ENCODE measurements at regions not wholly inside any gene's neighbourhood (a gene's known extent, or its start where the extent isn't known, plus 50 kb on each side); places are given as distances from the start of the nearest gene placed in this dataset.
"Not testable (repeated sequence)": the region's sequence is repeated elsewhere in the genome, so short reads cannot be mapped to it uniquely, and the experiment has no call there.

DNA sequence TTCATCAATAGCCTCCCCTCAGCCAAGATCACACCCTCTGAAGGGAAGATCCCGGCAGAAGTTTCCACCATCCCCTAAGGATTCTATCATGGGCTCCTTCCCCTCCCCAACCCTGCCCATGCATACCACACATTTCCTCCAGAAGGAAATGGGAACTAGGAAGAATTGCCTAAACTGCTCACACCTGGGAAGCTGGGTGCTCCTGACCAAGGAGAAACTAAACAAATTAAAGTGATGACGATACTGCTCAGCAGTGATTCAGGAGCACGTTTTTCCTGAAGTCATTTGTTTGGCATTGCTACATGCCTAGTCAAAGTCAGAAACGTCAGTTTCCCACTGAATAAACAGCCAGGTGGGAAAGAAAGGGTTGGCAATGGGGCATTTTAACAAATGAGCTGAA is 136.1 kb upstream of the CDYL start:
- Histone ChIP-seq H3K4me1 (ENCODE audit: control insufficient read depth in 1 of 2, insufficient read depth in 2 of 2, low read length in 2 of 2) (no peaks in the 10 kb centered on the region), H3K9ac (ENCODE audit: low read depth in 1 of 2, low read length in 2 of 2) (no peak overlapping the region), H3K27ac (ENCODE audit: low read depth, low read length) (no peak overlapping the region), H3K27me3 (ENCODE audit: control insufficient read depth in 1 of 2, insufficient read depth in 2 of 2, low read length in 2 of 2) (no peaks in the 10 kb centered on the region), H3K4me3 (ENCODE audit: low read depth in 1 of 2, low read length in 2 of 2) (no peak overlapping the region), H3K36me3 (ENCODE audit: control insufficient read depth in 1 of 2, insufficient read depth in 2 of 2, low read length in 2 of 2) (no peaks in the 10 kb centered on the region), H3K9me3 (ENCODE audit: control insufficient read depth in 1 of 2, low read length in 2 of 2) (no peaks in the 10 kb centered on the region)

DNA sequence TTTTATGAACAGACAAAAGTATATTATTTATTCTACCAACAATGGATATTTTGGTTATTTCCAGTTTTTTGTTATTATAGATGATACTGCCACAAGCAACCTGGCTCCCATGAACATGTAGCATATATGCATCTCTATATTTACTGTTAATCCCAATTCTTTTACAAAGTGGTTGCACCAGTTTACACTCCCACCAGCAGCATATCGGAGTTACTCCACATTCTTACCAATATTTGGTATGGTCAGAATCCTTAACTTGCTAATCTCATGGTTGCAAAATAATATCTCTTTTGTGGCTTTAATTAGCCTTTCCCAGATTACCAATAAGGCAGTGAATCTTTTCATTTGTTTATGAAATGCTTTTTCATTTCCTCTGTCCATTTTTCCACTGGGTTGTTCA is 137.6 kb upstream of the CDYL start:
- no peak overlapping the region for H3K9ac ChIP-seq (ENCODE audit: low read depth in 1 of 2, low read length in 2 of 2)
- H3K36me3 ChIP-seq (ENCODE audit: control insufficient read depth in 1 of 2, insufficient read depth in 2 of 2, low read length in 2 of 2) = no peaks in the 10 kb centered on the region
- H3K4me1 ChIP-seq (ENCODE audit: control insufficient read depth in 1 of 2, insufficient read depth in 2 of 2, low read length in 2 of 2) = no peaks in the 10 kb centered on the region
- no peaks in the 10 kb centered on the region for H3K27me3 ChIP-seq (ENCODE audit: control insufficient read depth in 1 of 2, insufficient read depth in 2 of 2, low read length in 2 of 2)
- no peak overlapping the region for H3K27ac ChIP-seq (ENCODE audit: low read depth, low read length)
- H3K4me3 ChIP-seq (ENCODE audit: low read depth in 1 of 2, low read length in 2 of 2) = no peak overlapping the region
- H3K9me3 ChIP-seq (ENCODE audit: control insufficient read depth in 1 of 2, low read length in 2 of 2) = no peaks in the 10 kb centered on the region

- no peak overlapping the region for H3K9ac ChIP-seq (ENCODE audit: low read depth in 1 of 2, low read length in 2 of 2)
- no peaks in the 10 kb centered on the region for H3K4me1 ChIP-seq (ENCODE audit: control insufficient read depth in 1 of 2, insufficient read depth in 2 of 2, low read length in 2 of 2)
- H3K4me3 ChIP-seq (ENCODE audit: low read depth in 1 of 2, low read length in 2 of 2) = no peak overlapping the region
- no peaks in the 10 kb centered on the region for H3K27me3 ChIP-seq (ENCODE audit: control insufficient read depth in 1 of 2, insufficient read depth in 2 of 2, low read length in 2 of 2)
- H3K36me3 ChIP-seq (ENCODE audit: control insufficient read depth in 1 of 2, insufficient read depth in 2 of 2, low read length in 2 of 2) = no peaks in the 10 kb centered on the region
- H3K27ac ChIP-seq (ENCODE audit: low read depth, low read length) = no peak overlapping the region
- no peaks in the 10 kb centered on the region for H3K9me3 ChIP-seq (ENCODE audit: control insufficient read depth in 1 of 2, low read length in 2 of 2)
Observed at GRCh38 chr6:4637691-4638433, 138.3 kb upstream of the CDYL start.

DNA sequence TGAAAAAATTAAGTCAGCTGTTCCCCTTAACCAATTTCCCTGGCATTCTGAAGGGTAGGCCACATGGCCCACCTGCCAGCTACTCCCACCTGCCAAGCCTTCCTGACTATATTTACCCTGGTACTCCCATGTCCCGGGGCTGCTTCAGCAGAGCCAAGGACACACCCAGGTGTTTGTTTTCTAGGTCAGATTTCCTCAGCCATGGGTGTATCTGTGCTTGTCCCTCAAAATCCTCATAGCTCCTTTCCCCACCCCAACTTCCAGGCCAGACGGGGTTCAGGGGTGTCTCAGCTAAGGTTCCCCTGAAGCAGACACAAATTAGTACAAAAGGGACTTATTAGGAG is 139.4 kb upstream of the CDYL start:
- no peaks in the 10 kb centered on the region for H3K4me1 ChIP-seq (ENCODE audit: control insufficient read depth in 1 of 2, insufficient read depth in 2 of 2, low read length in 2 of 2)
- H3K27me3 ChIP-seq (ENCODE audit: control insufficient read depth in 1 of 2, insufficient read depth in 2 of 2, low read length in 2 of 2) = no peaks in the 10 kb centered on the region
- H3K9ac ChIP-seq (ENCODE audit: low read depth in 1 of 2, low read length in 2 of 2) = no peak overlapping the region
- no peaks in the 10 kb centered on the region for H3K9me3 ChIP-seq (ENCODE audit: control insufficient read depth in 1 of 2, low read length in 2 of 2)
- H3K27ac ChIP-seq (ENCODE audit: low read depth, low read length) = no peak overlapping the region
- H3K36me3 ChIP-seq (ENCODE audit: control insufficient read depth in 1 of 2, insufficient read depth in 2 of 2, low read length in 2 of 2) = no peaks in the 10 kb centered on the region
- no peak overlapping the region for H3K4me3 ChIP-seq (ENCODE audit: low read depth in 1 of 2, low read length in 2 of 2)

DNA sequence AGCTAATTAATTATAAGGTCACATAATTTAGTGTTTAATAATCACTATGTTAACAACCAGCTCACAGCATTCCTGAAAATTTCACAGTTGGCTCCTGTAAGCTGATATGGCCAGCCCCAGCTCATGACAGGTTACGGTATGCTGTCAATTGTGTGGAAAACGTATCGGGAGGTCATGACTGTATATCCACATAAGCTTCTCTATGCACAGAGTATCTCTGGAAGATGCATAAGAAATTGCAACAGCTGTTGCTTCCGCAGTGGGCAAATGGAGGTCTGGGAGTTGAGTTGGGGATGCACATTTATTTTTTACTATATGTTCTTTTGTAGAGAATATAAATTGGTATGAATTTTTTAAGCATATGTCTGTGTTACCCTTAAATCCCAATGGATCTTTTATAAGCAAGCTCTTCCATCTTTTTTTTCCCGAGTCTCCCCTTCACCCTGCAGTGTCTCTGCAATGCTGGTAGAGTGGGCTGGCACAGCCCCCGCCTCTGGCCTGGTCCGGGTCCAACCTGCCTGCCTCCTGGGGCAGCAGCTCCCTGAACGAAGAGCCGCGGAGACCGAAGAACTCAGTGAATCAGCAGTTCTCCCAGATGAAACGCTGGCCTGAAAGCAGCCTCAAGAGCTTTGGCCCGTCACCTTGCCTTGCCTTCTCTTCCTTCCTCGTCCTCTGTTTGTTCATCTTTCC is 139.9 kb upstream of the CDYL start:
- Histone ChIP-seq H3K27me3 (ENCODE audit: control insufficient read depth in 1 of 2, insufficient read depth in 2 of 2, low read length in 2 of 2) (no peaks in the 10 kb centered on the region), H3K9me3 (ENCODE audit: control insufficient read depth in 1 of 2, low read length in 2 of 2) (no peaks in the 10 kb centered on the region), H3K4me3 (ENCODE audit: low read depth in 1 of 2, low read length in 2 of 2) (no peak overlapping the region), H3K27ac (ENCODE audit: low read depth, low read length) (no peak overlapping the region), H3K9ac (ENCODE audit: low read depth in 1 of 2, low read length in 2 of 2) (no peak overlapping the region), H3K4me1 (ENCODE audit: control insufficient read depth in 1 of 2, insufficient read depth in 2 of 2, low read length in 2 of 2) (no peaks in the 10 kb centered on the region), H3K36me3 (ENCODE audit: control insufficient read depth in 1 of 2, insufficient read depth in 2 of 2, low read length in 2 of 2) (no peaks in the 10 kb centered on the region)

DNA sequence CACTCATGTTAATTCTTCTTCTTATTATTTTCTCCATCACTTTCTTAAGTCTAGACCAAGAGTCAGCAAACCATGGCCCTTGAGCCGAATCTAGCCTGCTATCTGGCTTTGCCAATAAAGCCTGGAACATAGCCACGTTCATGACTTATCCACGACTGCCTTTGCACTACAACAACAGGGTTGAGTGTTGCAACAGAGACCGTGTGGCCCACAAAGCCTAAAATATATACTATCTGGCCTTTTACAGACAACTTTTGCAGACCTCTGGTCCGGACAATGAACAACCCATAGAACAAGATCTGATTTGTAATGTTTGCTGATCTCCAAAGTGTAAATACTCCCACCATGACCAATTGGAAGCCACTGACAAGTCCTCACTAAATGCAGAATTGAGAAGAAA is 140.5 kb upstream of the CDYL start:
- Histone ChIP-seq H3K4me3 (ENCODE audit: low read depth in 1 of 2, low read length in 2 of 2) (no peak overlapping the region), H3K9ac (ENCODE audit: low read depth in 1 of 2, low read length in 2 of 2) (no peak overlapping the region), H3K4me1 (ENCODE audit: control insufficient read depth in 1 of 2, insufficient read depth in 2 of 2, low read length in 2 of 2) (no peaks in the 10 kb centered on the region), H3K36me3 (ENCODE audit: control insufficient read depth in 1 of 2, insufficient read depth in 2 of 2, low read length in 2 of 2) (no peaks in the 10 kb centered on the region), H3K9me3 (ENCODE audit: control insufficient read depth in 1 of 2, low read length in 2 of 2) (peaks cover 0 to 2% of the 10 kb centered on the region in 2 donors), H3K27me3 (ENCODE audit: control insufficient read depth in 1 of 2, insufficient read depth in 2 of 2, low read length in 2 of 2) (no peaks in the 10 kb centered on the region), H3K27ac (ENCODE audit: low read depth, low read length) (no peak overlapping the region)

DNA sequence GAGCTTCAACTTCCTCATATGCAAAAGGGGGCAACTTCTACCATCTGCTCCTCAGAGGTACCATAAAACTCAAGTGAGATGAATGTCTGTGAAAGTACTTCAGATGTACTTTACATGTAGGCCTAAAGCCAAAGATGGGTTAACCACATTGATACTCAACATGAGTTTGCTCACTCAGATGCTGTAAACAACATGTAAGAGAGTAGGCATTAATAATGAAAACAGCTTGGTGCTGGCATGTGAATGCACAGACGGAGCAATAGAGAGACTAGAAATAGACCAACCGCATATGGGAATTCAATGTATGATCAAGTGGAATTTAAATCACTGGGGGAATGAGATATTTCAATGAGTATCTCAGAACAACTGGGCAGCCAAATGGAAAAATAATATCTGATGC is 143.8 kb upstream of the CDYL start:
- Histone ChIP-seq H3K27ac (ENCODE audit: low read depth, low read length) (no peak overlapping the region), H3K27me3 (ENCODE audit: control insufficient read depth in 1 of 2, insufficient read depth in 2 of 2, low read length in 2 of 2) (no peaks in the 10 kb centered on the region), H3K36me3 (ENCODE audit: control insufficient read depth in 1 of 2, insufficient read depth in 2 of 2, low read length in 2 of 2) (no peaks in the 10 kb centered on the region), H3K9me3 (ENCODE audit: control insufficient read depth in 1 of 2, low read length in 2 of 2) (peaks cover 9 to 17% of the 10 kb centered on the region in 2 donors), H3K9ac (ENCODE audit: low read depth in 1 of 2, low read length in 2 of 2) (no peak overlapping the region), H3K4me1 (ENCODE audit: control insufficient read depth in 1 of 2, insufficient read depth in 2 of 2, low read length in 2 of 2) (no peaks in the 10 kb centered on the region), H3K4me3 (ENCODE audit: low read depth in 1 of 2, low read length in 2 of 2) (no peak overlapping the region)

GRCh38 chr6:4629789-4630188 is 146.4 kb upstream of the CDYL start:
- not testable (repeated sequence) for H3K9ac ChIP-seq (ENCODE audit: low read depth in 1 of 2, low read length in 2 of 2); H3K4me3 ChIP-seq (ENCODE audit: low read depth in 1 of 2, low read length in 2 of 2); H3K27me3 ChIP-seq (ENCODE audit: control insufficient read depth in 1 of 2, insufficient read depth in 2 of 2, low read length in 2 of 2); H3K27ac ChIP-seq (ENCODE audit: low read depth, low read length); H3K4me1 ChIP-seq (ENCODE audit: control insufficient read depth in 1 of 2, insufficient read depth in 2 of 2, low read length in 2 of 2); H3K36me3 ChIP-seq (ENCODE audit: control insufficient read depth in 1 of 2, insufficient read depth in 2 of 2, low read length in 2 of 2)
- H3K9me3 ChIP-seq (ENCODE audit: control insufficient read depth in 1 of 2, low read length in 2 of 2) = peaks cover 9 to 17% of the 10 kb centered on the region in 2 donors

DNA sequence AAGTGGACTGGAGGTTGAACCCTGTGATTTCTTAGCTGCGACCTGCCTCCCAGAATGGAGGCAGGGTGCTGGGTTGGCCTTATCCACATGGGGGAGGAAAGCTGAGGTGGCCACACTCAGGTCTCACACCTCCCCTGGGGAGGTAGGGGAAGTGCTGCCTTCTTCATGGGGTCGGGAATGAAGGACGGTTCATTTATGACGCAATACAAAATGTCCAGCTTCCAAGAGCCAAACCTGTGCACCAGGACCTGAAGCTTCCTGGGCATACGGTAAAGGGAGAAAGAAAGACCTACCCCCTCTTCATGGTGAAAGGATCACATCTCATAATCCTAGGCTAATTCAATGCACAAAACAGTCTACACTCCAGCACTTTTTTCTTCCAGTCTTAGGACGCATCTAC is 150.6 kb upstream of the CDYL start:
- H3K9ac ChIP-seq (ENCODE audit: low read depth in 1 of 2, low read length in 2 of 2) = no peak overlapping the region
- no peaks in the 10 kb centered on the region for H3K36me3 ChIP-seq (ENCODE audit: control insufficient read depth in 1 of 2, insufficient read depth in 2 of 2, low read length in 2 of 2)
- H3K4me3 ChIP-seq (ENCODE audit: low read depth in 1 of 2, low read length in 2 of 2) = no peak overlapping the region
- no peaks in the 10 kb centered on the region for H3K27me3 ChIP-seq (ENCODE audit: control insufficient read depth in 1 of 2, insufficient read depth in 2 of 2, low read length in 2 of 2)
- no peak overlapping the region for H3K27ac ChIP-seq (ENCODE audit: low read depth, low read length)
- H3K4me1 ChIP-seq (ENCODE audit: control insufficient read depth in 1 of 2, insufficient read depth in 2 of 2, low read length in 2 of 2) = no peaks in the 10 kb centered on the region
- peaks cover 7 to 17% of the 10 kb centered on the region in 2 donors for H3K9me3 ChIP-seq (ENCODE audit: control insufficient read depth in 1 of 2, low read length in 2 of 2)

DNA sequence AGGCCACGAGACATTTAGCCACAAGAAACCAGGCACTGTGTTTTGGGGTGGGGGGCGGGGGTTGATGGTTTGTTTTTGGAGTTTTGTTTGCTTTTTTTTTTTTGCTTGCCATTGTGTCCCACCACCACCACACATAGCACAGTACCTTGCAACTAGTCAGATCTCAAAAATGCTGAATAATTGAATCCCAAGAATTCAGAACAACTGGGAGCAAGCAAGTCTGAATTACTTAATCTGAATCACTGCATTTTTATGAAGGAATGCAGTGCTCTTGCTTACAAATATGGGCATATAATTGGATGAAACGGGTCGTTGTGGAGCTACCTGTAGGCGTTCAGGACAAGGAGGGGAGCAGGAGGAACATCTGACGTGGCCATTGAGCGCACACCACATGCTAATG is 151.5 kb upstream of the CDYL start:
- no peaks in the 10 kb centered on the region for H3K36me3 ChIP-seq (ENCODE audit: control insufficient read depth in 1 of 2, insufficient read depth in 2 of 2, low read length in 2 of 2)
- H3K4me1 ChIP-seq (ENCODE audit: control insufficient read depth in 1 of 2, insufficient read depth in 2 of 2, low read length in 2 of 2) = no peaks in the 10 kb centered on the region
- H3K27ac ChIP-seq (ENCODE audit: low read depth, low read length) = no peak overlapping the region

More for the DNA sequence above, 151.5 kb upstream of the CDYL start:
- Histone ChIP-seq H3K4me3 (ENCODE audit: low read depth in 1 of 2, low read length in 2 of 2) (no peak overlapping the region), H3K9me3 (ENCODE audit: control insufficient read depth in 1 of 2, low read length in 2 of 2) (peaks cover 5 to 14% of the 10 kb centered on the region in 2 donors), H3K9ac (ENCODE audit: low read depth in 1 of 2, low read length in 2 of 2) (no peak overlapping the region), H3K27me3 (ENCODE audit: control insufficient read depth in 1 of 2, insufficient read depth in 2 of 2, low read length in 2 of 2) (no peaks in the 10 kb centered on the region)

All from duodenal mucosa (tissue), 2 donors.